H1 (cell line): ENCODE measurements at regions not wholly inside any gene's neighbourhood (a gene's known extent, or its start where the extent isn't known, plus 50 kb on each side); places are given as distances from the start of the nearest gene placed in this dataset.

Experiments used
- CTCF ChIA-PET: fragments of 300-600 bp; sonication (Branson Sonifier 250); formaldehyde crosslinking; loops from one replicate; lab custom pipeline; 2021; ENCODE audit not compliant: partially characterized antibody; lab: Charles Lee
- POLR2A ChIA-PET: fragments of 300-600 bp; sonication (Branson Sonifier 250); formaldehyde crosslinking; loops from one replicate; lab custom pipeline; 2021; ENCODE audit warnings: inconsistent platforms; ENCODE audit not compliant: partially characterized antibody; lab: Charles Lee
- DNase-seq, 2 experiments: peaks; one replicate each; pipeline versions ENCODE4 v3.0.0 to v3.0.0-alpha.2; 2010 to 2022; ENCODE audit warnings: low spot score in 2 of 2, low read depth in 1 of 2, mixed read lengths in 1 of 2
- FAIRE-seq: peaks from 2 replicates; lab custom pipeline; 2011; peaks lifted over from hg19 to GRCh38; lab: Jason Lieb, UNC
- H2AFZ ChIP-seq: 2 replicates; pipeline ENCODE4 v1.8.1; 2012; ENCODE audit warnings: low read length, inconsistent platforms
- H2AK5ac ChIP-seq: 2 replicates; pipeline ENCODE4 v1.6.1; 2013; ENCODE audit warnings: low read depth, low read length
- H2BK120ac ChIP-seq: replicated peaks from 2 replicates; pipeline ENCODE3; 2013; ENCODE audit warnings: low read depth, low read length, inconsistent platforms
- H2BK12ac ChIP-seq: 2 replicates; pipeline ENCODE4 v1.6.1; 2013; ENCODE audit warnings: low read depth, low read length
- H2BK15ac ChIP-seq: 2 replicates; pipeline ENCODE4 v1.6.1; 2013; ENCODE audit warnings: low read length
- H2BK20ac ChIP-seq: 2 replicates; pipeline ENCODE4 v1.6.1; 2013; ENCODE audit warnings: low read length
- H2BK5ac ChIP-seq: 2 replicates; pipeline ENCODE4 v1.6.1; 2013; ENCODE audit warnings: low read depth, low read length
- H3K14ac ChIP-seq: 2 replicates; pipeline ENCODE4 v1.6.1; 2013; ENCODE audit warnings: inconsistent platforms; ENCODE audit not compliant: insufficient read length
- H3K18ac ChIP-seq: 2 replicates; pipeline ENCODE4 v1.6.1; 2013; ENCODE audit warnings: low read length; ENCODE audit errors: extremely low read depth
- H3K23ac ChIP-seq: 2 replicates; pipeline ENCODE4 v1.6.1; 2013; ENCODE audit warnings: inconsistent platforms; ENCODE audit not compliant: insufficient read length
- H3K23me2 ChIP-seq: 2 replicates; pipeline ENCODE4 v1.6.1; 2013; ENCODE audit warnings: low read depth, low read length
- H3K27ac ChIP-seq: 2 replicates; pipeline ENCODE4 v1.6.1; 2011; ENCODE audit warnings: low read depth, low read length, inconsistent platforms
- H3K27me3 ChIP-seq, 4 experiments: replicated peaks in 1 of 4; 1 replicate in 1 of 4; 2 replicates in 3 of 4; pipeline versions ENCODE4 v1.6.1 to v1.8.1; 2011 to 2013; ENCODE audit warnings: low read length in 3 of 4, mild to moderate bottlenecking in 3 of 4, inconsistent platforms in 2 of 4, mixed read lengths in 2 of 4, moderate library complexity in 1 of 4; ENCODE audit not compliant: control insufficient read depth in 3 of 4, insufficient read depth in 3 of 4; ENCODE audit errors: extremely low read depth in 1 of 4
- H3K36me3 ChIP-seq, 4 experiments: 2 replicates each; pipeline versions ENCODE4 v1.6.1 to v1.8.1; 2011 to 2013; ENCODE audit warnings: mild to moderate bottlenecking in 4 of 4, low read length in 3 of 4, moderate library complexity in 2 of 4, control low read depth in 1 of 4, inconsistent platforms in 1 of 4; ENCODE audit not compliant: insufficient read depth in 4 of 4, control insufficient read depth in 2 of 4
- H3K4ac ChIP-seq: replicated peaks from 2 replicates; pipeline ENCODE3; 2013; ENCODE audit warnings: low read length, low read depth, mixed read lengths, inconsistent platforms; ENCODE audit not compliant: insufficient read length
- H3K4me1 ChIP-seq, 4 experiments: replicated peaks in 1 of 4; 1 replicate in 1 of 4; 2 replicates in 3 of 4; pipeline versions ENCODE4 v1.6.1 to v1.8.1; 2011 to 2013; ENCODE audit warnings: low read length in 3 of 4, inconsistent platforms in 2 of 4, mixed read lengths in 1 of 4; ENCODE audit not compliant: insufficient read depth in 4 of 4, control insufficient read depth in 3 of 4
- H3K4me2 ChIP-seq, 2 experiments: 2 replicates each; pipeline versions ENCODE4 v1.6.1 to v1.8.1; 2011 to 2013; ENCODE audit warnings: low read depth in 2 of 2, low read length in 2 of 2, control low read depth in 1 of 2, inconsistent platforms in 1 of 2, mild to moderate bottlenecking in 1 of 2; ENCODE audit not compliant: insufficient read depth in 1 of 2
- H3K4me3 ChIP-seq, 4 experiments: fragments of 200-600, 300-600 bp in 1 of 4; sonication (generic), shearing (Covaris generic), sonication (Bioruptor Twin) in 1 of 4; 2 replicates each; pipeline versions ENCODE4 v1.5.1 to v1.8.1; 2011 to 2016; ENCODE audit warnings: low read length in 4 of 4, low read depth in 3 of 4, control low read depth in 2 of 4, inconsistent platforms in 2 of 4, mild to moderate bottlenecking in 2 of 4, mixed read lengths in 1 of 4, moderate library complexity in 1 of 4; ENCODE audit not compliant: insufficient read depth in 2 of 4; ENCODE audit errors: extremely low read depth in 1 of 4
- H3K56ac ChIP-seq: replicated peaks from 2 replicates; pipeline ENCODE3; 2013; ENCODE audit warnings: low read depth, mild to moderate bottlenecking, mixed read lengths, low read length, inconsistent platforms; ENCODE audit not compliant: insufficient read length
- H3K79me1 ChIP-seq: 2 replicates; pipeline ENCODE4 v1.6.1; 2013; ENCODE audit warnings: low read depth, low read length, control low read depth
- H3K79me2 ChIP-seq, 2 experiments: 2 replicates each; pipeline versions ENCODE4 v1.6.1 to v1.8.1; 2012 to 2013; ENCODE audit warnings: low read length in 2 of 2, mild to moderate bottlenecking in 2 of 2, inconsistent platforms in 1 of 2; ENCODE audit not compliant: insufficient read depth in 2 of 2, control insufficient read depth in 1 of 2
- H3K9ac ChIP-seq, 4 experiments: replicated peaks in 1 of 4; 1 replicate in 1 of 4; 2 replicates in 3 of 4; pipeline versions ENCODE4 v1.6.1 to v1.8.1; 2011 to 2013; ENCODE audit warnings: low read depth in 3 of 4, low read length in 3 of 4, control low read depth in 2 of 4, mild to moderate bottlenecking in 2 of 4, moderate library complexity in 2 of 4, inconsistent platforms in 1 of 4; ENCODE audit errors: extremely low read depth in 1 of 4
- H3K9me3 ChIP-seq, 2 experiments: 2 replicates each; pipeline versions ENCODE4 v1.6.1 to v1.8.1; 2012 to 2013; ENCODE audit warnings: mild to moderate bottlenecking in 2 of 2, moderate library complexity in 2 of 2, control low read depth in 1 of 2, inconsistent platforms in 1 of 2, low read depth in 1 of 2, low read length in 1 of 2, mixed read lengths in 1 of 2; ENCODE audit not compliant: insufficient read depth in 2 of 2
- H4K20me1 ChIP-seq, 2 experiments: replicated peaks in 1 of 2; 2 replicates each; pipeline versions ENCODE3 to v1.8.1; 2011 to 2013; ENCODE audit warnings: inconsistent platforms in 2 of 2, low read length in 2 of 2, mild to moderate bottlenecking in 1 of 2; ENCODE audit not compliant: insufficient read depth in 2 of 2, control insufficient read depth in 1 of 2
- H4K5ac ChIP-seq: 2 replicates; pipeline ENCODE4 v1.6.1; 2013; ENCODE audit warnings: low read length, low read depth, mixed read lengths, inconsistent platforms; ENCODE audit not compliant: insufficient read length
- H4K8ac ChIP-seq: 2 replicates; pipeline ENCODE4 v1.8.0; 2013; ENCODE audit warnings: mild to moderate bottlenecking, moderate library complexity, low read length, inconsistent platforms; ENCODE audit not compliant: insufficient read depth; ENCODE audit errors: extremely low read depth
- H4K91ac ChIP-seq: replicated peaks from 2 replicates; pipeline ENCODE3; 2013; ENCODE audit warnings: low read length, mixed read lengths, inconsistent platforms; ENCODE audit not compliant: insufficient read length
- BACH1 ChIP-seq: IDR thresholded peaks from 2 replicates; pipeline ENCODE4 v1.6.1; 2012; ENCODE audit warnings: low read length, improper control_type of control experiment
- MAFK ChIP-seq: IDR thresholded peaks from 2 replicates; pipeline ENCODE4 v1.6.1; 2012; ENCODE audit warnings: low read depth, mild to moderate bottlenecking, improper control_type of control experiment, low read length
- NANOG ChIP-seq: IDR thresholded peaks from 2 replicates; pipeline ENCODE4 v1.6.1; 2011; ENCODE audit warnings: low read length, low read depth, mild to moderate bottlenecking, inconsistent platforms; ENCODE audit not compliant: insufficient read depth, poor library complexity, severe bottlenecking
- NRF1 ChIP-seq: IDR thresholded peaks from 2 replicates; pipeline ENCODE4 v1.6.1; 2011; ENCODE audit warnings: mild to moderate bottlenecking, low read depth, low read length, improper control_type of control experiment
- POU5F1 ChIP-seq: IDR thresholded peaks from 2 replicates; pipeline ENCODE4 v1.6.1; 2011; ENCODE audit warnings: low read depth, mild to moderate bottlenecking, low read length, moderate library complexity
- RFX5 ChIP-seq: IDR thresholded peaks from 2 replicates; pipeline ENCODE4 v1.6.1; 2011; ENCODE audit warnings: low read depth, low read length, improper control_type of control experiment, borderline replicate concordance
- SAP30 ChIP-seq: fragments of 300-600 bp; sonication (generic); IDR thresholded peaks from 2 replicates; pipeline ENCODE4 v1.7.1; 2012; ENCODE audit warnings: low read length, moderate library complexity, mild to moderate bottlenecking, inconsistent platforms; ENCODE audit not compliant: insufficient read depth, insufficient replicate concordance
- SIN3A ChIP-seq, 2 experiments: IDR thresholded peaks in 1 of 2; conservative IDR thresholded peaks in 1 of 2; 2 replicates each; pipeline ENCODE4 v1.6.1; 2011 to 2012; ENCODE audit warnings: low read length in 2 of 2, improper control_type of control experiment in 1 of 2, low read depth in 1 of 2, mild to moderate bottlenecking in 1 of 2
- SUZ12 ChIP-seq: fragments of 200-600 bp; sonication (generic); IDR thresholded peaks from 2 replicates; pipeline ENCODE4 v1.6.1; 2012; ENCODE audit warnings: mild to moderate bottlenecking, inconsistent platforms, low read length, moderate library complexity, mixed read lengths
- TBP ChIP-seq: IDR thresholded peaks from 2 replicates; pipeline ENCODE4 v1.6.1; 2011; ENCODE audit warnings: low read depth, low read length, improper control_type of control experiment
- YY1 ChIP-seq: IDR thresholded peaks from 2 replicates; pipeline ENCODE4 v1.6.1; 2011; ENCODE audit warnings: low read depth, mild to moderate bottlenecking, low read length
- WGBS, 2 experiments: shearing (Covaris generic) in 1 of 2; methylation state at CpG; one replicate each; pipeline versions ENCODE4 v1.1.6 to v1.1.7; 2013 to 2015; ENCODE audit warnings: low lambda C conversion rate in 2 of 2, mixed read lengths in 2 of 2, inconsistent platforms in 1 of 2, low coverage in 1 of 2, missing lambda C conversion rate in 1 of 2; ENCODE audit not compliant: insufficient replicate concordance in 2 of 2, insufficient coverage in 1 of 2, insufficient read length in 1 of 2; ENCODE audit errors: extremely low coverage in 1 of 2, missing lambda C conversion rate in 1 of 2; 5-methylcytosine and 5-hydroxymethylcytosine counted together

DNA sequence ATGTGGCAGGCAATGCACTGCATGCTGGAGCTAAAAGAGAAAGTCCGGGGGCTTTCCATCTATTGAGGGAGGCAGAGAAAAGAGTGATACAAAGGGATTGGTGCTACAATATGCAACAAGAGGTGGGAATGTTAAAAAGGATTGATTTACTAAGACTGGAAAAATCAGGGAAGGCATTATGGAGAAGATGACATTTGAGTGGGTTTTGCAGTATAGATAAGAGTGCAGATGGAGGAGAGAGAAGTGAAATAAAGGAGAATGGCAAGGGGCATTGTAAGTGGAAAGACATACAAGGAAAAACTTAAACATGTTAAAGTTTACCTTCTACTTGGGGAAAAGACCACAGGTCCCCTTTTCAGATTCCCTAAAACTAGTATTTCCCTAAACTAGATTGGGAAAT lies 399.4 kb downstream of the KCNRG start:
- Histone ChIP-seq H3K27ac (no peak overlapping the region), H2BK120ac (no peak overlapping the region), H4K8ac (no peak overlapping the region), H2BK20ac (no peak overlapping the region), H3K9ac (no peak overlapping the region), H3K36me3 (no peaks in the 10 kb centered on the region; a peak in 3 of 8 replicates), H2BK12ac (no peak overlapping the region), H3K23me2 (no peaks in the 10 kb centered on the region), H2BK5ac (no peak overlapping the region), H3K23ac (no peak overlapping the region), H4K91ac (no peak overlapping the region), H2AK5ac (no peak overlapping the region), H3K27me3 (no peaks in the 10 kb centered on the region)
- DNase-seq (no peak), FAIRE-seq (no peak)
- TF ChIP-seq NANOG (no peak), POU5F1 (no peak), TBP (no peak), BACH1 (no peak), SIN3A (conservative IDR thresholded peaks at IDR 0.05 in 1 of 2, IDR thresholded peaks at IDR 0.05 in 1 of 2; ENCODE audit: low read depth in 1 of 2, low read length in 2 of 2) (no peak), RFX5 (no peak), MAFK (no peak), SUZ12 (no peak), SAP30 (no peak), YY1 (no peak), NRF1 (no peak)
- TF ChIP-seq, all 59 proteins: peak for 0
- Histone ChIP-seq H2AFZ (no peak overlapping the region), H3K4me2 (no peak overlapping the region), H3K9me3 (peaks cover 0 to 3% of the 10 kb centered on the region in 2 experiments; a peak in 1 of 4 replicates), H3K4me3 (no peak overlapping the region), H4K5ac (no peak overlapping the region), H3K4me1 (peaks cover 0 to 3% (median 1%) of the 10 kb centered on the region in 4 experiments; a peak in 3 of 7 replicates), H2BK15ac (no peak overlapping the region), H3K14ac (no peak overlapping the region), H3K79me1 (no peaks in the 10 kb centered on the region), H3K79me2 (no peaks in the 10 kb centered on the region), H4K20me1 (no peaks in the 10 kb centered on the region), H3K4ac (no peak overlapping the region), H3K18ac (no peak overlapping the region), H3K56ac (no peak overlapping the region)
- ChIA-PET POLR2A (no interaction called here), CTCF (interaction anchor here (1.6 kb wide), 1 partner anchor 26 kb away, joined by 3 read pairs; no protein-coding TSS in a partner anchor)
- WGBS, 2 experiments, result 87% methylated on average over 1 of the region's 1 CpG; no CpG with 5 or more reads in 1 of the 2 experiments
